Large intestine (tissue), 3 donors: ENCODE measurements at regions not wholly inside any gene's neighbourhood (a gene's known extent, or its start where the extent isn't known, plus 50 kb on each side); places are given as distances from the start of the nearest gene placed in this dataset.
"Not testable (repeated sequence)": the region's sequence is repeated elsewhere in the genome, so short reads cannot be mapped to it uniquely, and the experiment has no call there.

Experiments
- DNase-seq, 2 donors: peaks; one replicate each; pipeline versions ENCODE4 v3.0.0 to v3.0.0-alpha.2; 2013
- H3K27ac ChIP-seq: one replicate; pipeline ENCODE4 v1.5.1; 2013; ENCODE audit warnings: low read length
- H3K27me3 ChIP-seq: 2 replicates; pipeline ENCODE4 v1.6.1; 2013; ENCODE audit warnings: low read length; ENCODE audit not compliant: control insufficient read depth, insufficient read depth
- H3K36me3 ChIP-seq: 2 replicates; pipeline ENCODE4 v1.6.1; 2013; ENCODE audit warnings: low read length; ENCODE audit not compliant: control insufficient read depth, insufficient read depth
- H3K4me1 ChIP-seq: one replicate; pipeline ENCODE4 v1.6.1; 2013; ENCODE audit warnings: low read length; ENCODE audit not compliant: control insufficient read depth, insufficient read depth
- H3K4me3 ChIP-seq: one replicate; pipeline ENCODE4 v1.5.1; 2013; ENCODE audit warnings: low read length
- H3K9me3 ChIP-seq: one replicate; pipeline ENCODE4 v1.6.1; 2013; ENCODE audit warnings: mild to moderate bottlenecking, low read depth, low read length, moderate library complexity; ENCODE audit not compliant: control insufficient read depth
- WGBS: methylation state at CpG from one replicate; pipeline ENCODE4 v1.1.5; 2013; ENCODE audit warnings: low lambda C conversion rate; ENCODE audit not compliant: insufficient coverage; 5-methylcytosine and 5-hydroxymethylcytosine counted together

DNA sequence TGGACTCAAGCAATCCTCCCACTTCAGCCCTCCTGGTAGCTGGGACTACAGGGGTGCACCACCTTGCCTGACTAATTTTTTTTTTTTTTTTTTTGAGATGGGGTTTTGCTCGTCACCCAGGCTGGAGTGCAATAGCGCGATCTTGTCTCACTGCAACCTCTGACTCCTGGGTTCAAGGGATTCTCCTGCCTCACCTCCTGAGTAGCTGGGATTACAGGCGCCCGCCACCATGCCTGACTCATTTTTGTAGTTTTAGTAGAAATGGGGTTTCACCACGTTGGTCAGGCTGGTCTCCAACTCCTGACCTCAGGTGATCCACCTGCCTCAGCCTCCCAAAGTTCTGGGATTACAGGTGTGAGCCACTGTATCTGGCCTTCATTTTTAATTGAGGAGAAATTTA lies 141.0 kb upstream of the SALL4 start:
- no CpG with 5 or more reads among the region's 6 CpGs for WGBS
- not testable (repeated sequence) for H3K36me3 ChIP-seq, H3K27me3 ChIP-seq, H3K4me1 ChIP-seq, H3K9me3 ChIP-seq, DNase-seq, H3K27ac ChIP-seq, H3K4me3 ChIP-seq

DNA sequence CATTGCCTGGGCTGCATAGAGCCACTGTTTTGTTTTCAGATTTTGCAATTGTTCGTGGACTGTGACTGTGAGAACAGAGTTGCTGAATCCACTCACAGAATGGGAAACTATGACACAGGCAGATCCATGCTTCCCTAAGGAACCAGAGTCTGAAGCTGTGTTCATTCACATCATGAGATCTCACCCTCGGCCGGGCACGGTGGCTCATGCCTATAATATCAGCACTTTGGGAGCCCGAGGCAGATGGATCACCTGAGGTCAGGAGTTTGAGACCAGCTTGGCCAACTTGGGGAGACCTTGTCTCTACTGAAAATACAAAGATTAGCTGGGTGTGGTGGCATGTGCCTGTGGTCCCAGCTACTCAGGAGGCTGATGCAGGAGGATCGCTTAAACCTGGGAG lies 139.2 kb upstream of the SALL4 start:
- Histone ChIP-seq H3K27me3 (no peaks in the 10 kb centered on the region), H3K36me3 (no peaks in the 10 kb centered on the region), H3K4me1 (no peaks in the 10 kb centered on the region), H3K9me3 (no peaks in the 10 kb centered on the region), H3K4me3 (no peak overlapping the region), H3K27ac (no peak overlapping the region)
- no peak for DNase-seq
- WGBS = no CpG with 5 or more reads among the region's 6 CpGs

DNA sequence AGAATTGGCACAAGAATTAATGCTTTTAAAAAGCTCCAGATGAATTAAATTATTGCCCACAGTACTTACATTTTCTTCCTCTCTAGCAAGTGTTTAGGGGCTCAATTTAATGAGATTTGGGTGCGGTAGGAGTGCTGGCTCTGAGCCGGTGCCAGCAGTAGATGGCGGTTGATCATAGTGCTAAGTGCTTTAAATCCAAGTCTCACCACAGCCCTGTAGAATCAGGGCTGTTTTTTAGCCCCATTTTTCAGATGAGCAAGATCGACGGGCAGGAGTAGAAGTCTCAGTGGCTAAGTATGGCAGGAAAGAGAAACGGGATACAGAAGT lies 136.9 kb upstream of the SALL4 start:
- Histone ChIP-seq H3K4me1 (peaks cover 6% of the 10 kb centered on the region), H3K27ac (no peak overlapping the region), H3K4me3 (no peak overlapping the region), H3K36me3 (no peaks in the 10 kb centered on the region), H3K27me3 (no peaks in the 10 kb centered on the region), H3K9me3 (no peaks in the 10 kb centered on the region)
- DNase-seq = no peak
- WGBS = 100% methylated on average over 3 of the region's 6 CpGs

DNA sequence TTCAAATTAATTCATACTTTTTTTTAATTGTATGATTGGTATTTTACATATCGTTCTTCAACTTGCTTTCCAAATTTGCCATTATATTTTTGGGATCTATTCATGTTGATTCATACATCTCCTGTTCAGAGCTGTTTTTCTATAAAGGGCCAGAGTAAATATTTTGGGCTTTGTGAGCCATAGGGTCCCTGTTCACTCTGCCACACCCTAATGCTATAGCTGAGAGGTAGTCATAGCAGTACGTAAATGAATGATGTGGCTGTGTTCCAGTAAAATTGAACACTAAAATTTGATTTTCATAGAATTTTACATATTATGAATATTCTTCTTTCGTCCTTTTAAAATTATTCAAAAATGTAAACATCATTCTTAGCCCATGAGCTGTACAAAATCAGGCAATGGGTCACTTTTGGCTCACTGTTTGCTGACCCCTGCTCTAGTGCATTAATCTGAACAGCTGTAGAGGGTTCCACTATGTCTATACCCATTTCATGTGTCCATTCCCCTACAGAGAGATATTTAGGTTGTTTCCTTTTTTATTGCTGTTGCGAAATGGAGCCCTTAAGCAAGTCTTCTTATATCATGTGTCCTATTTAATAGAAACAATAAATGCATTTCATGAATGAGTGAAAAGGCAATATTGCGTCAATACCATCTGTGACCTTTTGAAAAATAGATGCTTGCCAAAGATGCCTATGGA lies 136.4 kb upstream of the SALL4 start:
- no peak for DNase-seq
- 80% methylated on average over 4 of the region's 5 CpGs for WGBS
- H3K27me3 ChIP-seq = no peaks in the 10 kb centered on the region
- no peak overlapping the region for H3K4me3 ChIP-seq
- H3K4me1 ChIP-seq = peaks cover 6% of the 10 kb centered on the region
- H3K9me3 ChIP-seq = no peaks in the 10 kb centered on the region
- H3K36me3 ChIP-seq = no peaks in the 10 kb centered on the region
- H3K27ac ChIP-seq = no peak overlapping the region

DNA sequence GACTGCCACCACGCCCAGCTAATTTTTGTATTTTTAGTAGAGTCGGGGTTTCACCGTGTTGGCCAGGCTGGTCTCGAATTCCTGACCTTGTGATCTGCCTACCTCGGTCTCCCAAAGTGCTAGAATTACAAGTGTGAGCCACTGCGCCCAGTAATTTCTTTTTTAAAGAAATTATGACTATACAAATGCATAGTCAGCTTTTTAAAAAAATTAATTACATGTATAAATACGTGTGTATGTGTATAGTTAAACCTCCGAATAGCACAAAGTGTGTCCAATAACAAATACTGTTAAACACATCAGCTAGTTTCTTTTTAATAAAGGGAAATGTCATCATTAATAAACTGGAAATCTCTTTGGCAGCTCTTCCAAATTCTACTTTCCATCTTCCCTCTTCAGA lies 135.5 kb upstream of the SALL4 start:
- Histone ChIP-seq H3K9me3 (no peaks in the 10 kb centered on the region), H3K4me3 (no peak overlapping the region), H3K27ac (no peak overlapping the region), H3K4me1 (peaks cover 6% of the 10 kb centered on the region), H3K36me3 (no peaks in the 10 kb centered on the region), H3K27me3 (no peaks in the 10 kb centered on the region)
- WGBS = 87% methylated on average over 2 of the region's 8 CpGs
- DNase-seq = no peak

DNA sequence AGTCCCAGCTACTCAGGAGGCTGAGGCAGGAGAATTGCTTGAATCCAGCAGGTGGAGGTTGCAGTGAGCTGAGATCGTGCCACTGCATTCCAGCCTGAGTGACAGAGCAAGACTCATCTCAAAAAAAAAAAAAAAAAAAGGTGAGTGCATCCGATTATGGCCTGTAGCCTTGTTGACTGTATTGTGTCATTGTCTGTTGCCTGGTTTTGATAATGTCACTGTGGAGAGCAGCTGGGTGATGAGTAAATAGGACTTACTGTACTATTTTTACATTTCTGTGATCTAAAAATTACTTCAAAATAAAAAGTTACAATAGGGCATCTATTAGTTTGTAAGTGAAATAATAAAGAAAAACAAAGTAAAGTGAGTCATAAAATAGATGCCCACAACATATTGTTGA lies 134.1 kb upstream of the SALL4 start:
- H3K36me3 ChIP-seq = no peaks in the 10 kb centered on the region
- H3K4me3 ChIP-seq = no peak overlapping the region
- no peaks in the 10 kb centered on the region for H3K9me3 ChIP-seq
- no peaks in the 10 kb centered on the region for H3K27me3 ChIP-seq
- no peak for DNase-seq
- no peak overlapping the region for H3K27ac ChIP-seq
- WGBS = no CpG with 5 or more reads among the region's 2 CpGs
- H3K4me1 ChIP-seq = peaks cover 8% of the 10 kb centered on the region

DNA sequence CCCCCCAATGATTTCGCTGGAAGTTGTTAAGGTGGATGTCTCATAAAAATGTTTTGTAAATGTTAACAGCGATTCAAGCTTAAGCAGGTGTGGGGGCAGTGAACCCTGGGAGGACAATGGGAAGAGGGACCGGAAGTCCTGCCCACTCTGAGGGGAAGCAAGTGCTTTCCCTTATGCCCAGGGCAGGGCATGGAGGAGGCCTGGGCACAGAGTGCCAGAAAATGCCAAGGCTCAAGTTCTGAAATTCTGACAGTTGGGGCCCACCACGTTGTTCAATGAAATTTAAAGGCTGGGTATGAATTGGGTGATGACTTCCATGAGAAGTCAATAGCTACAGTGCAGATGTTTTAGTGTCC lies 132.7 kb upstream of the SALL4 start:
- Histone ChIP-seq H3K4me3 (no peak overlapping the region), H3K27me3 (no peaks in the 10 kb centered on the region), H3K9me3 (no peaks in the 10 kb centered on the region), H3K36me3 (no peaks in the 10 kb centered on the region), H3K27ac (no peak overlapping the region), H3K4me1 (peaks cover 9% of the 10 kb centered on the region)
- WGBS = 43% methylated on average over 1 of the region's 4 CpGs
- no peak for DNase-seq

DNA sequence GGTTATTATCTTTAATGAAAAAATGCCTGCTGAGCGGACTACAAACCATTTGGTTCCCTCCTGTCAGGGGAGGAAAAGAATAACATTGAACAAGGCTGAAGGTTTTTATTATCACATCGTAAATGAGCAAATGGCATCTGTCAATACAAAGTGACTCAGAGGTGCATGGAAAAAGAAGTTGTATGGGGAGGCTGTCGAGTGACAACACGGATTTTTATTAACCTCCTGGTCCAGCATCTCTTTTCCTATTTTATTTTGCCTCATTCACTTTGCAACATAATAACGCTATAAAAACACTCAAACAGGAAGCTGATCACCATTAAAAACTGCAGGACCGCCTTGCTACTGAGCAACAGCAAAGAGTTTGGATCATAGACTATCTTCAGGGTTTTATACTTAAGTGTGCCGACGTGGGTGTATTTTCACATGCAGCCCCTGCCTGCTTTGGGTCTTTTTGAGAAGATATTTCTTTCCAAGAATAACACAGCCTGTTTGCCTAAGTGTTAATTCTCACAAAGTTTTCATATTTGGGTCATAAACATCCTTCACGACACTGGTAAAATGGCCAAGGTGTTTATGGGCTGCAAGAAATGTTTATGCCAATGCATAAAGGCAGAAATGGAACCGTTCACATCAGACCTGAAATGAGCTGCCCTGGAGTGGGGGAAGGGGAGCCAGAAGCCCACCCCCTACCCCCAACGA lies 132.1 kb upstream of the SALL4 start:
- 0% methylated on average over 1 of the region's 11 CpGs for WGBS
- Histone ChIP-seq H3K9me3 (no peaks in the 10 kb centered on the region), H3K27me3 (no peaks in the 10 kb centered on the region), H3K36me3 (no peaks in the 10 kb centered on the region), H3K4me1 (peaks cover 9% of the 10 kb centered on the region), H3K27ac (no peak overlapping the region), H3K4me3 (no peak overlapping the region)
- DNase-seq = peak in 1 of 2 donors; percentile 68

DNA sequence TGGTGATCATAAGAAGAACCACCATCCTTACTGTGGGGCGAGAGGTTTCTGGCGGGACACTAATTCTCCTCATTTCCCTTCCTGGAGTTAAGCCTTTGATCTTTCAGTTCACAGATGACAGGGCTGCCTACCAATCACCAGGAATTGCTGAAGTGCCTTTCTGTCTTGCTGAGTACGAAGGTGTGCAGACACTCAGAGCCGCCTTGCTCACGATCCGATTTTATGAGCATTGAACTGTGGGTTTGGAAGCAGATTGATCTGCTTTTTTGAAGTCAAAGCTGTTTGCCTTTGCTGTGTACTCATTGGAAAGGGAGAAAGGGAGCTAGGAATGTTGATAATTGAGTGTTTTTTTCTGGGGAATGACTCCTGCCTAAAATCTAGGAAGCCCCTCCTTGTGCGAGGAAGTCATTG lies 129.1 kb upstream of the SALL4 start:
- WGBS = no CpG with 5 or more reads among the region's 7 CpGs
- peaks cover 18% of the 10 kb centered on the region for H3K4me1 ChIP-seq
- no peak overlapping the region for H3K27ac ChIP-seq
- DNase-seq = peak; percentile 28 to 67
- H3K4me3 ChIP-seq = no peak overlapping the region
- H3K9me3 ChIP-seq = no peaks in the 10 kb centered on the region
- H3K27me3 ChIP-seq = no peaks in the 10 kb centered on the region
- no peaks in the 10 kb centered on the region for H3K36me3 ChIP-seq

DNA sequence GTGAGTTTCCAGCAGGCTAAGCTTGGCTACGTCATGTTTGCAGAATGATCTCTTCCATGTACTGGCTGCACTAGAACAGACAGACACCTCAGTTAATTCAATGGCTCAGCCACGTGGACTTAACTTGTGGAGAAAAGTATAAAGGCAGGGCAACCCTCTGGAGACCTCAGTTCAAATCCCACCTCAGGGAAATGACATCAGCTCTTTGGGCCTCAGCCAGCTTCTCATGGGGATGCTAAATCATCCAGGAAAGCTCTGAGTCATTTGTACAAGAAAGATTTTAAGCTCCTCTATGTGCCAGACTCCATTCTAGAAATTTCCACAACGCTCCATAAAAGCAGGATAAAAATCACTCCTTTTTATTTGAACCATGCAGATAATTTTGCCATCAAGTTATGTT lies 128.5 kb upstream of the SALL4 start:
- DNase-seq = no peak
- Histone ChIP-seq H3K27me3 (no peaks in the 10 kb centered on the region), H3K4me1 (peaks cover 18% of the 10 kb centered on the region), H3K9me3 (no peaks in the 10 kb centered on the region), H3K27ac (no peak overlapping the region), H3K36me3 (no peaks in the 10 kb centered on the region), H3K4me3 (no peak overlapping the region)
- WGBS = 100% methylated on average over 1 of the region's 3 CpGs

DNA sequence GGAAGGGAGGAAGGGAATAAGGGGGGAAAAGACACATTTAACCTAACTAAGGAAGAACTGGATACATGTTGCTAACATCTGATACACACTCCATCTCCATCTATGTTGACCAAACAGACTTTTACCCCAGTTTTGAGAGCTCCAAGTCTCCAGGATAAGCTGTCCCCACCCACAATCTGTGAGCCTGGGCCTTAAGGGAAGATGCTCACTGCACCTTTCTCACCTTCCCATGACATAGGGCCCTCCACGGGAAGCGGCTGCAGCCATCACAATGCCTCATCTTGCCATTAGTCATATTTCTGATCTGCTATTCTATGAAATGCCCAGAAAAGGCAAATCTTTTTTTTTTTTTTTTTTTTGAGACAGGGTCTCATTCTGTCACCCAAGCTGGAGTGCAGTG lies 126.6 kb upstream of the SALL4 start:
- no peak overlapping the region for H3K27ac ChIP-seq
- WGBS = no CpG with 5 or more reads among the region's 2 CpGs
- no peak for DNase-seq
- H3K4me3 ChIP-seq = no peak overlapping the region
- no peaks in the 10 kb centered on the region for H3K9me3 ChIP-seq
- peaks cover 12% of the 10 kb centered on the region for H3K4me1 ChIP-seq
- no peaks in the 10 kb centered on the region for H3K36me3 ChIP-seq
- H3K27me3 ChIP-seq = no peaks in the 10 kb centered on the region
